ENCODE measurements at regions not wholly inside any gene's neighbourhood (a gene's known extent, or its start where the extent isn't known, plus 50 kb on each side); places are given as distances from the start of the nearest gene placed in this dataset.

GRCh38 chr14:51512316-51512715, 139.4 kb upstream of the FRMD6 start:
- DNase-seq: no peak
- TF ChIP-seq CTCF (IDR thresholded peaks at IDR 0.05; ENCODE audit: low read depth, low read length): no peak
- H3K36me3 ChIP-seq: no peaks in the 10 kb centered on the region
- peaks cover 32% of the 10 kb centered on the region for H3K4me1 ChIP-seq
- no peaks in the 10 kb centered on the region for H3K9me3 ChIP-seq
- no peak overlapping the region for H3K4me3 ChIP-seq (ENCODE audit: low read depth, low read length)
- H3K27me3 ChIP-seq: no peaks in the 10 kb centered on the region

GRCh38 chr14:51513281-51513680, 138.4 kb upstream of the FRMD6 start:
- TF ChIP-seq CTCF (IDR thresholded peaks at IDR 0.05; ENCODE audit: low read depth, low read length): no peak
- no peak for DNase-seq

GRCh38 chr14:51513933-51514332, 137.8 kb upstream of the FRMD6 start:
- no peak for TF ChIP-seq CTCF (IDR thresholded peaks at IDR 0.05; ENCODE audit: low read depth, low read length)
- Histone ChIP-seq H3K36me3 (no peaks in the 10 kb centered on the region), H3K4me3 (ENCODE audit: low read depth, low read length) (no peak overlapping the region), H3K4me1 (peaks cover 18% of the 10 kb centered on the region), H3K27me3 (no peaks in the 10 kb centered on the region), H3K9me3 (no peaks in the 10 kb centered on the region)
- DNase-seq: no peak

More at GRCh38 chr14:51513281-51513680, 138.4 kb upstream of the FRMD6 start:
- H3K27me3 ChIP-seq: no peaks in the 10 kb centered on the region
- no peak overlapping the region for H3K4me3 ChIP-seq (ENCODE audit: low read depth, low read length)
- no peaks in the 10 kb centered on the region for H3K9me3 ChIP-seq
- H3K4me1 ChIP-seq: peaks cover 25% of the 10 kb centered on the region
- H3K36me3 ChIP-seq: no peaks in the 10 kb centered on the region

- Histone ChIP-seq H3K27me3 (no peaks in the 10 kb centered on the region), H3K36me3 (no peaks in the 10 kb centered on the region), H3K4me1 (peaks cover 15% of the 10 kb centered on the region), H3K4me3 (ENCODE audit: low read depth, low read length) (no peak overlapping the region), H3K9me3 (no peaks in the 10 kb centered on the region)
- DNase-seq: no peak
- TF ChIP-seq CTCF (IDR thresholded peaks at IDR 0.05; ENCODE audit: low read depth, low read length): no peak
These were observed 136.1 kb upstream of the FRMD6 start for GRCh38 chr14:51515611-51516010.

- Histone ChIP-seq H3K36me3 (no peaks in the 10 kb centered on the region), H3K4me1 (peaks cover 7% of the 10 kb centered on the region; the same call in 1 of the 2 replicates)
- DNase-seq: no peak
These were observed 134.9 kb upstream of the FRMD6 start for GRCh38 chr14:51516706-51517395.

More at GRCh38 chr14:51516706-51517395, 134.9 kb upstream of the FRMD6 start:
- H3K4me3 ChIP-seq (ENCODE audit: low read depth, low read length): no peak overlapping the region
- TF ChIP-seq CTCF (IDR thresholded peaks at IDR 0.05; ENCODE audit: low read depth, low read length): no peak
- H3K27me3 ChIP-seq: no peaks in the 10 kb centered on the region
- H3K9me3 ChIP-seq: no peaks in the 10 kb centered on the region

Measured in BE2C (cell line).